CD4-positive, alpha-beta T cell treated with Interleukin-6 at 100 ng/mL for 8 hours (primary cell): ENCODE measurements at regions not wholly inside any gene's neighbourhood (a gene's known extent, or its start where the extent isn't known, plus 50 kb on each side); places are given as distances from the start of the nearest gene placed in this dataset.
"Not testable (repeated sequence)": the region's sequence is repeated elsewhere in the genome, so short reads cannot be mapped to it uniquely, and the experiment has no call there.

ENCODE experiments used
- DNase-seq: peaks from one replicate; pipeline ENCODE4 v3.0.0-alpha.2; 2020; ENCODE audit warnings: mixed read lengths, low spot score

DNA sequence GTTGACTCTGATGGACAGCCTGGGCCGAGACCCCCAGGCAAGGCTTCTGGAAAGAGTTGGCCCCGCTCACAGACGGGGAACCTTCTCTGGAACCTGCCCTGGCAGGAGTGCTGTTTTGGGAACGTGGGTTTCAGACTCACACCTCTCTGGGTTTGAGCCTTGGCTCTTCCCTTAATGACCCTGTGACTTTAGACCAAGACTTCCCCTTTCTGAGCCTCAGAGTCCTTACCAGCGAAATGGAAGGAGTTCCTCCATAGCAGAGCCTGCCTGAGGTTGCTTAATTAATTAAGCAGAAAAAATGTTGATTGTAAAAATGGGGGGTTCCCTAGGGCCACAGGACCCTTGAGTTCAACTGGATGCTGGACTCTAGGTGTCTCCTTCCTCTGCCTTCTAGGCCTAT, 408.2 kb downstream of the SEC14L1 start:
- no peak for DNase-seq

DNA sequence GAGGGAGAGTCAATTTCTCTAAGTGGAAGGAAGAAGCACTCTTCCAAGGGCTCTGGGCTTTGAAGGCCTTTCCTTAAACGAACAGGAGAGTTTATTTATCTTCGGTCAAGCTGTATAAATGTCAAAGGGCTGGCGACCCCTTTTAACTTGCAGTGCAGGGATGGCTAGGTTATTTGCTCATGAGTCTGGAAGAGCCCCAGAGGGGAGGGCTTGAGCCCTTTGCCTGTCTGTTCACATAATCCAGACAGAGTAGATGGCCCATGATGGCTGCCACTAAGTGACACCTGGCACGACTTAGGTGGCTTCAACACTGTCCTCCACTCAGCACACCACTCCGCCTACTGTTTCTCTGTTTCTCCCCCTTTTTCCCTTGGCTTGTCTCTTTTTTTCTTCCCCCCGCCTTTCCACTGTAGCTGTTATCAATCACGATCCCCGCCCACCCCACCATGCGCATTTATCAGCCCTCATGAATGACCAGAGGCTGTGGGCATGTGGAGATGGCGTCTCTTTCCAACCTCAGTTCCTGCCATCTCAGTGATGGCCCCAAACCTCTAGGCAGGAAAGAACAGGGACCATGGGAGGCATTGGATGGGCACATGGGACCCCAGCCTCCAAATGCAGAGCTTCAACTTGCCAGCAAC, 408.7 kb upstream of the TNRC6C start:
- no peak for DNase-seq

DNA sequence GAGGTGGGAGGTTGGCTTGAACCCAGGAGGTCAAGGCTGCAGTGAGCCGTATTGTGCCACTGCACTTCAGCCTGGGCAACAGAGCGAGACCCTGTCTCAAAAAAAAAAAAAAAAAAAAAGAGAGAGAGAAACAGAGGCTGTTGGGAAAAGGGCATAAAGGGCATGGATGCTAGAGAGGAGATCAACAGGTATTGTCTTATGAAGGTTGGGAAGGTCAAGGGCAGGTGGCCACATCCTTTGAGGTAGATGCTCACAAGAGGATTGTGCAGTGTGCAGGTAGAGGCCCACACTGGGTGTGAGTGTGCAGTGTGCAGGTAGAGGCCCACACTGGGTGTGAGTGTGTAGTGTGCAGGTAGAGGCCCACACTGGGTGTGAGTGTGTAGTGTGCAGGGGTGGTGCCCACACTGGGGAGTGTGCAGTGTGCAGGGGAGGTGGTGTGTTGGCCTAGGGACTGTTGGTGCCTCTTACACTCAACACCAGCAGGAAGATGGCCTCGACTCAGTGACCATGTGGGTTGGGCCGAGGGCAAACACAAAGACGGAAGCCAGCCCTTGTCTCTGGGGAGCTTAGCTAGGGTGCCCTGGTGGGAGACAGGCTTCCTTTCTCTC, 404.9 kb upstream of the TNRC6C start:
- DNase-seq = no peak

DNA sequence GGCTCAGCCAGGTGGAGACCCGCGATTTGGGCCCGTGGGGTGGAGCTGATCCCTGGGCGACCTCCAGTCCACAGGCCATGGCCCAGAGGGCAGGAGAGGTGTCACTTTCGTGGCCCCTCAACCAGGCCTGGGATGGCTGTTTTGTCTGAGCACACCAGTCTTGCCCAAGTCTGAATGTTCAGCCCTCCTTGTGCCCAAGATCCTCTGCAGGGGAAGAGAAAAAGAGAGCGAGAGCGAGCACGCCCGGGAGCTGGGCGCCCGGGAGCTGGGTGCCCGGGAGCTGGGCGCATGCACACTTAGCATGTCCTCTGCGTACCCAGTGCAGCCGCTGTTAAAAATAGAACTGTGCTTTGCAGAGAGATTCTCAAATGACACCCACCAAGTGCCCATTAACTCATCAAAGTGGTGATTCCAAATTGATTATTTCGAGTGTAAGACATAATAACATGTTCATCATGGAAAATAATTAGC, 403.3 kb upstream of the TNRC6C start:
- no peak for DNase-seq

DNA sequence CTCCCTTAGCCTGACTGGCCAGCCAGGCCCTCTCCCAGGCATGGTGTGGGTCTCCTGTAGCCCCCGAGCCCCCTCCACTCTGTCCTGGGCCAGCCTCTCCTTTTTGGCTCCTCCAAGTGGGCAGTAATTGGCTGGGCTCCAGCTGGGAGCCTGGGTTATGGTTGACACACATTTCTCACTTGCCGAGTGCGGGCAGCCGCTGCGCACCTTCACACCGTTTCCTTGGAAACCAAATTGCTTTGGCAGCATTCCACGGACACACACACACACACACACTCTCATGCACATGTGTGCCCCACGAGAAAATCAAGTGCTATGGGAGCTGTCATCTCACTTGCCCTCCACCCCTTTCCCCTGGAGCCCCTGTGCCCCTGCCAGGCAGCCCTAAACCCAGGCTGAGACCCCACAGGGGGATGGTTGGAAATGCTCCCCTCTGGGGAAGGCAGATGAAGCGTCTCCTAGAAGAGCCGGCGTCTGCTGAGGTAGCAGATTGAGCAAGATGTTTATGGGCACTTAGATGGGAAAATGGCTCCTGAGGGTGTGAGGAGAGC, 402.7 kb upstream of the TNRC6C start:
- no peak for DNase-seq

DNA sequence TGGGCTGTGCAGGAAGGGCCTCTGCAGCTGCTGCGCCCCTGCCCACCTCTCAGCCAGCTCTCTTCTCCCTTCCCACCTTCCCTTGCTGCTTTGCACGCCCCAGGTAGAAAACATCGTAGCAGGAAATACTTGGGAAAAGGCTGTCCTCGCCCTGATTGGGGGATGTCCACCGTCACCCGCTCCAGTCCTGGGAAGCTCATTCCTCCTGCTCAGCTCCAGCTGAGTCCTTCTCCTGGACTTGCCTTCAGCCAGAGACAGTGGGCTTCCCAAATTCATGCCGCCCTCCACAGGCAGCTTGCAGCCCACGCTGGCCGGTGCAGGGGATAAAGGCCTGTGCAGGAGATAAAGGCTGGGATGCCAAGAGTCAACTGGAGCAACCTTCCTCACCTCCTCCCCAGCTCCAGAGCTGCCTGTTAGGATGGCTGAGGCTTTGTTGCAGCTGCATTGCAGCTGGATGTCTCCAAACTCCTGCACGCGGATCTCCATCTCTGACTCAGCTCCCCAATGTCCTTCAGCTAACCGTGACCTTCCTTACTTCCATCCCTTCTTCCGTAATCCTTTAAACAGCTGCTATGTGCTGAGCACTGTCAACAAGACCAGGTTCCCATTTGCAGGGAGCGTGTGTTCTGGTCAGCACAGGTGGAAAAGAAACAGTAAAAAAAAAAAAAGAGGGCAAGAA, 402.0 kb upstream of the TNRC6C start:
- DNase-seq = no peak

DNA sequence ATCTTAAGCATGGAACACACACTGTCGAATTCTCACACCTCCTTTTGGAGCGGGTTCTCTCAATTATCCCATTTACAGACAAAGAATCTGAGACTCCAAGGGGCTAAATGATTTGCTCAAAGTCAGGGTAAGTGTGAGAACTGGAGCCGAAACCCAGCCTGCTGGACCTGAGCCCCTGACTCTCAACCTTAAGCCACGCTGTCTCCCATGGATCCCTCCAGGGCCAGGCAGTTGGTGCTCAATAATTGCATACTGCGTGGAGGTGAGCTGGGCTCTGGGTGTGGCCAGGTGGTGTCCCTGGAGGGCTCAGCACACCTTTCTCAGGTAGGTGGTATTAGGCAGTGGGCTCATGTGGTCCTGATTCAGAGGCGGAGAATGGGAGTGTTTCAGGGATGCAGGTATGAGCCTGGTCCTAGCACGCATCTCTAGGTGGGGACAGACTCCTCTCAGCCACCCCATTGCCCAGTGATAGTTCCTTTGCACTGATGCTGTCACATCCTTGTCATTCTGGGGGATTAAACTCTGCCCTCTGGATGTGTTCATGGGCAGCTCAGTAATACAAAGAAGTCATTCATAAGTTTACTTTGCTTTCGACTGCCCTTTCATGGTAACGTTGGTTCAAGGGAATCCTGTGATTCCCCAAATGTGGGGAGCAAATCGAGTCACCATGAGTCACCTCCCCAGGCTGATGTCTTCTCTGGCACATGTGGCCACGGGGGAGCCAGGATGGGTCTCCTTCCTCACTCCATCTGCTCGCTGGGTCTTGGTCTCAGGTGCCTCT, 399.5 kb upstream of the TNRC6C start:
- no peak for DNase-seq

DNA sequence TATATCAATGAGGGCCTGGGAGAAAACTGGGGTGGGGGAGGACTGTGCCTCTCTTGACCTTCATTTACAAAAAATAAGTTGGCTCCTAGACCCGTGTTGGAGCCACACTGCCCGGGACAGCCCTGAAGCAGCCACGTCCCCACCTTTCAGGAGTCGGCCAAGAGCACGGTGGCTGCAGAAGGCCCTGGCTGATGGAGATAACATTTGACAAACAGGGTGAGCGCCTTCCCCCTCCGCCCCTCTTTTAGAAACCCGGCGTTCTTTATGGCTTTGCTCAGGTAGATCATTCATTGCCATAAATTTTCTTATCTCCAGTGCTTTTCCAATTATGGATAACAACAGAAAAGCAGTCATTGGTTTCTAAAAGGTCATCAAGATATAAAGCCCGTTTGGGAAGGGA, 398.1 kb upstream of the TNRC6C start:
- no peak for DNase-seq

DNA sequence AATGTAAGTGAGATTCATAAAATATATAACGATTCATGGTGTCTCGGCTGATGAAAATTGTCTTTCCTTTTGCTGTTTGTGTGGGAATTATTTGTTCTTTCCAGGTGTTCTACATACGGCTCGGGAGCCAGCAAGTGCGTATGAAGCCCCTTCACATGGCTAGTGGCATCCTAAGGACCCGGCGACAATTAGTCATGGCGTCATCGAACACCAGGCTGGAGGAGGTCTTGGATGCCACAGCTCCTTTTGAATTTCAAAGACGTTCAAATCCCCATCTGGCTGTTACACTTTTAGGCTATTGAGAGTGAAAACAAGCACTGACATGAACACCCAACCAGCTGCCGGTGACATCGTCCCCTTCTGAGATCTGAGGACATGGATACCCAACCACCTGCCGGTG, 397.7 kb upstream of the TNRC6C start:
- DNase-seq = no peak

DNA sequence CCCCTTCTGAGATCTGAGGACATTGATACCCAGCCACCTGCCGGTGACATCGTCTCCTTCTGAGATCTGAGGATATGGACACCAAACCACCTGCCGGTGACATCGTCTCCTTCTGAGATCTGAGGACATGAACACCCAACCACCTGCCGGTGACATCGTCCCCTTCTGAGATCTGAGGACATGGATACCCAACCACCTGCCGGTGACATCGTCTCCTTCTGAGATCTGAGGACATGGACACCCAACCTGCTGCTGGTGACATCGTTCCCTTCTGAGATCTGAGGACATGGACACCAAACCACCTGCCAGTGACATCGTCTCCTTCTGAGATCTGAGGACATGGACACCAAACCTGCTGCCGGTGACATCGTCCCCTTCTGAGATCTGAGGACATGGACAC, 396.1 kb upstream of the TNRC6C start:
- DNase-seq = not testable (repeated sequence)

DNA sequence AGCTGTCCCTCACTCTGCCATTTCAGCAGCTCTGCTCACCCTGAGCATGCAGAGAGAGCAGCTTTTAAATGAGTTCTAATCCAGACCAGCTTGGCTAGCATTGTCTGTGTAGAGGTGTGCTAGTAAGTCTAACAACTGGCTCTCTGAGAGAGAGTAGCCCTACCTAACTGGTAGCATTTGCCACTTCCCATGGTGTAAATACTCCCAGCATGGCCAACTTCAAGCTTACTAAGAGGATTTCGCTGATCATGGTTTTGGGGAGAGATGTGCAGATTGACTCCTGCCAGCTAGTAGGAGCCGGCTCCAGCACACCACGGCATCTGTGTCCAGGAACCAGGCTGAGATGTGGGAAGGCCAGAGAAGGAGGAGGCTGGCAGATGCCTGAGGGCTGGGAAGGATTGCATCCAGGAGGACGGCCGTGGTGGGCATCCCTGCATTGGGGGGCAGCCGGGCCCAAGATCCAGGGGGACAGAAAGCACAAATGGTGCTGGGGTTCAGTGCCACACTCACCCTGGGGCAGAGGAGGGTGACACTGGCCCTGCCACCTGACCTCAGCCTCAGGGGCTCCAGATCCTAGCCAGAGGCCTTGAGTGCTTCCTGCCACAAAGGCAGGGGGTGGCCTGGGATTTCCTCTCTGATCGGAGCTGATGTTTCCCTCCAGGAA, 394.9 kb upstream of the TNRC6C start:
- DNase-seq = no peak

DNA sequence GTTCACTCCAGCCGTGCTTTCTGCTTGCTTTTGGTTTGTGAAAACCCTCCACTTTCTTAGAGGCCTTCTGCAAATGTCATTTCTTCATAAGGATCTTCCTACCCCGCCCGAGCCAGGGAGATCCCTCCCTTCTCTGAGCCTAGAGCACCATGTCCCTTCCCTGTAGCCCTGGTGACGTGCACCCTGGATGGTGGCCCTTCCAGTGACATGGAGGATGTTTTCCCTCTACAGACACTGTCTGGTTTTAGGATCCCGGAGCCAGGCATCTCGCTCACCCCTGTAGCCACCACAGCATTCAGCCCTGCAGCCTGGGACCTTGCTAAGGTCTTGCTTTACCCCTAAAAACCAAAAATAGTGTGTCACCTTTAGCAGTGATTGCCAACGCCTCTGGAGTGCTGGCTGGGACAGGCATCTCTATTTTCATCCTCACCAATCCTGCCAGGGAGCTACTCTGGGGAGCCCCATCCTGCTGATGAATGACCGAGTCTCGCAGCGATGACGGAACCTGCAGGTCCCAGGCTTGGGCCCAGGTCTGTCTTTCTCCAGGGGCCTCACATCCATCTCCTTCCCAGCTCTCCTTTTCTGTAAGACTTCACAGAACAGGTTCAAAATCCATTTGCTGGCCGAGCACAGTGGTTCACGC, 394.1 kb upstream of the TNRC6C start:
- no peak for DNase-seq

DNA sequence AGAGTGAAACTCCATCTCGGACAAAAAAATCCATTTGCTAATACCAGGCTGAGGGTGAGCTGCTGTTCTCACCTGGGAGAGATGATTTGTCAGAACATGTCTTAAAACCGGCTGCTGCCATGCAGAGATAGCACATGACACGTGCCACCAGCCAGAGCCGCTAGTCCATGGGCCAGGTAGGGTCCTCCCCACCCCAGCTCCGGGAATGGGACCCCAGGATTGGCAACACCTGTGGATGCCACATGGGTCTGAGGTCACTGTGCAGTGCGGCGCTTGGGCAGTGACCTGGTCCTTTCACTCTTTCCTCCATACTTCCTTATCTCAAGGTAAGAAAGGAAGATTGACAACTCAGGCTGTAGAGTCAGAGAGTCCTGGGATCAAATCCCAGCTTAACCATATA, 393.3 kb upstream of the TNRC6C start:
- DNase-seq = no peak

DNA sequence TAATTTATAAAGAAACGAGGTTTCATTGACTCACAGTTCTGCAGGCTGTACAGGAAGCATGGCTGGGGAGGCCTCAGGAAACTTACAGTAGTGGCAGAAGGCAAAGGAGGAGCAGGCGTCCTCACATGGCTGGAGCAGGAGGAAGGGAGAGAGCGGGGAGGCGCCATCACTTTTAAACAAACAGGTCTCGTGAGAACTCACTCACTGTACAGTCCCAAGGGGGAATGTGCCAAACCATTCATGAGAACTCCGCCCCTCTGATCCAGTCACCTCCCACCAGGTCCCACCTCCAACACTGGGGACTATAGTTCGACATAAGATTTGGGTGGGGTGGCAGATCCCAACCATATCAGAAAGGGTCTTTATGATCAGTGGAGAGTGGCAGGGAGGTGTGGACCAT, 392.4 kb upstream of the TNRC6C start:
- DNase-seq = no peak

DNA sequence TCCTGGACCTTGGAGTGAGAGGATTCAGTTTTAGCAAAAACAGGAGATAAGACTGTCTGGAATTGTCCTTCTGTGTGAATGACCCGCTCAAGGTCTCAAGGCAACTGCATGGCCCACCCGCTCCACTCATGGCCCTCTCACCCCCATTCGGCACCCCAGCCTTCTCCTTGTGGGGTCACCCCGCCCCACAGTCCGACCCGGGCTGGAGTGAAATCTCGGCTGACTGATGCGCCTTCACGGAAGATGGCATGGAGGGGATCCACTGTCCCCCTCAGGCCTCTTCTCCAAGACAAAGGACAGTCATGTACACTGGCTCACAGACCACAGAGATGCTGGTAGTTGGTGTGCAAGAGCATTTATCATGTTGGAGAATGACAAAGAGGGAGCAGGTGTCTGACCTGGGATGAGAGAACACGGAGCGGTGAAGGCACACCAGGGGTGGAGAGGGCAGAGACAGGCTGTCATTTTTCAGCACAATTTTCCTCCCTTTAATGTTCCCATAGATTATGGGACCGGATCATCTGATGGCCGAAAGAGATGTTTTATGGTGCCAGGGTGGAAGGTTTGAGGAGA, 391.9 kb upstream of the TNRC6C start:
- DNase-seq = no peak

DNA sequence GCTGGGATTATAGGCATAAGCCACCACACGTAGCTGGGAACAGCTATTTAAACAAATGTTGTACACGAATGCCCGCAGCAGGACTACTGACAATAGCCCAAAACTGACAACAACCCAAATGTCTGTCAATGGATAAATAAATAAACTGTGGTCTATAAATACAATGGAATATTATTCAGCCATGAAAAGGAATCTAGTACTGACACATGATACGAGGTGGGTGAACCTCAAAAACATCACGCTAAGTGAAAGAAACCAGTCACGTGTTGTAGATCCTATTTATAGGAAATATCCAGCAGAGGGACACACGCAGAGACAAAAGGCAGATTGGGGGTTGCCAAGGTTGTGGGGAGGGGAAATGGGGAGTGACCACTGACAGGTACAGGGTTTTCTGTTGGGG, 390.0 kb upstream of the TNRC6C start:
- DNase-seq = no peak

DNA sequence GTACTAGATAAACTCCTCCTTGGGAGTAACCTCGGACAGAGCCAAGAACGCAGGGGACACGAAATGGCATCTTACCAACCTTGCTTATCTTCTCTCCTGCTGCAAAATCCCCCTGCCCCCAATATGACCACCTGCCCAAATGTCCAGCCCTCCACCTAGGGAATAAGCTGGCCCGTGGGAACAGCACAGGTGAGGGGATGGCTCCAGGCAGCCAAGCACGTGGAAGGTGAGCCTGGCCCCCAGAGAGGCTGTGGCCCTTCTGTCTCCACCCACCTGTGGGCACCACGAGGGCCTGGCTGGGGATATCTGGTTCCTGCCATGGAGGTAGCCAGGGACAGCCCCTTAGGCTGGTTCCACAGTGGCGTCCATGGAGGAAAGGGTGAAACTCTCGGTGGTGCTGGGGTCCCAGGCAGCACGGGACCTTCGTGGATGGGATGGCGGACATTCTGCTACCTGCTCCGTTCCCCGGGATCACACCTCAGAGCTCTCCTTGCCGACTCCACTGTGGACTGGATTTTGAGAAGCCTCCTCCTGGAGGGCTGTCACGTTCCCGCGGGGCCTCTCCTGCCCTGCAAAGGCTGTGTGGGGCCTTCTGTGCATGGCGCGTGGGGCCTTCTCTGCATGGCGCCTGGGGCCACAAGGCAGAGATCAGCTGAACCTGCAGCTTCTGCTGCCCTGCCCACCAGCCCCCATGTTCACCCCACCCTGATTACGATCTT, 388.5 kb upstream of the TNRC6C start:
- no peak for DNase-seq

DNA sequence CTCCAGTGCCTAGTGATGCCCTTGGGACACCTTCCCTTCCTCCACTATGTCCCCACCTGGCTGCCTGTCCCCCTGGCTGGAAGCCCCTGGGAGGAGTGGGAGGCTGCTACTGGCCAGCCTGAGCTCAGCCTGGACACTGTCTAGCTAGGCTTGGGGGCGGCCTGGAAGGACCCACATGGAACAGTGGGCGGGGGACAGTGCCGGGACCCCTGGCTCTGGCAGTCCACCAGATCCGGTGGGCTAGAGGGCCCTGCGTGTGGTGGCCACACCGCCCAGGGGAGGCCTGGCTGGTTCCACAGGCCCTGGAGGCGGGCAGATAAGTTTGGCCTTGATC, 388.0 kb upstream of the TNRC6C start:
- no peak for DNase-seq

DNA sequence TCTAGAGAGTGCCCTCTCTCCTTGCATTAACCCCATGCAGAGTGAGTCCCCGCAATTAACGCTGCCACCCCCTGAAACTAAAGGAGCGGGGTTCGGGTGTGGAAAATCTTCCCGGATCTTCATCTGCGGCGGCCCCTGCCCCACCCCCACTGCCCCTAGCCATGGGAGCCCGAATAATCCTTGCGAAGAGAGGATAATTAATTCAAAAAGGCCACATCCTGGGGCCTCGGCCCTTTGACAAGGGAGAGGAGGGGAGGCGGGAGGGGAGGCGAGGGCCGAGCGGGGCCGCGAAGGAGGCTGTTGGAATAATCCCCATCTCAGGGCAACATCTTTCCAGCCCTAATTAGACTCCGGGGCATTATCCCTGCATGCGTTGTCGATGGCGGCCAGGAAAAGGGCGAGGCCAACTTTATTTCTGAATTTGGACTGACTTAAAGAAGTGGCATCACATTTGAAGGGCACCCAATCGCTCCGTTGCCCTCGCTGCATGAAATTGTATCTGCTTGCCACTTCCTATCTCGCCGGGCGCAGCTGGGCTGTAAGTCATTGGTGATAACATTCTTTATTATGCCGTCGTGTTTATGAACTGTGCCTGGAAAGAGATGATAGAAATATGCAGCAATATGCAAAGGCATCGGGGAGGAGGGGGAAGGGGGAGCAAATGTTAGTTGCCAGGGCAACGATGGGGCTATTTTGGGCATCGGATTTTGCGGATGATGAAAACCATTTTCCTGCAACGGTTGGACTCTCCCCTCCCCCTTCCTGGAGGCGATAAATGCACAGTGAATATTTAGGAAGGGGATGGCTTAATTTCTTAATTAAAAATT, 387.1 kb upstream of the TNRC6C start:
- DNase-seq = peak; percentile 11
